SK-N-SH treated with all-trans-retinoic acid at 6 μM for 48 hours (cell line): ENCODE measurements at regions not wholly inside any gene's neighbourhood (a gene's known extent, or its start where the extent isn't known, plus 50 kb on each side); places are given as distances from the start of the nearest gene placed in this dataset.

Source experiments
- ATAC-seq: fragments of 200-7000 bp; cut with Tn5 transposase; 3 replicates; pipeline ENCODE4 v1.9.1; 2020; ENCODE audit warnings: mild to moderate bottlenecking, moderate library complexity
- ARNTL ChIP-seq: fragments of 450-650 bp; formaldehyde crosslinking; IDR thresholded peaks from 2 replicates; pipeline ENCODE4 v1.5.0; 2020; ENCODE audit warnings: low read depth, mild to moderate bottlenecking, moderate library complexity, borderline replicate concordance
- BACH2 ChIP-seq: fragments of 250-450 bp; sonication (Bioruptor Pico); IDR thresholded peaks from 2 replicates; pipeline ENCODE4 v1.9.0; 2021; ENCODE audit warnings: mild to moderate bottlenecking, borderline replicate concordance
- CREB5 ChIP-seq: fragments of 250-450 bp; sonication (Bioruptor Pico); IDR thresholded peaks from 2 replicates; pipeline ENCODE4 v1.5.1; 2020; ENCODE audit warnings: low read depth, mild to moderate bottlenecking, moderate library complexity
- CSDC2 ChIP-seq: fragments of 250-450 bp; sonication (Bioruptor Pico); IDR thresholded peaks from 2 replicates; pipeline ENCODE4 v1.5.0; 2020; ENCODE audit warnings: mild to moderate bottlenecking, moderate library complexity
- CSRNP3 ChIP-seq: fragments of 250-450 bp; sonication (Bioruptor Pico); IDR thresholded peaks from 2 replicates; pipeline ENCODE4 v1.5.1; 2021; ENCODE audit warnings: mild to moderate bottlenecking, moderate library complexity
- ESRRG ChIP-seq: fragments of 250-450 bp; sonication (Bioruptor Pico); IDR thresholded peaks from 2 replicates; pipeline ENCODE4 v1.6.1; 2021; ENCODE audit warnings: mild to moderate bottlenecking
- GLIS3 ChIP-seq: fragments of 250-450 bp; sonication (Bioruptor Pico); IDR thresholded peaks from 2 replicates; pipeline ENCODE4 v1.5.0; 2020; ENCODE audit warnings: mild to moderate bottlenecking, moderate library complexity
- ISL1 ChIP-seq: fragments of 250-450 bp; sonication (Bioruptor Pico); IDR thresholded peaks from 2 replicates; pipeline ENCODE4 v2.1.2; 2022; ENCODE audit warnings: mild to moderate bottlenecking, moderate library complexity
- OSR1 ChIP-seq: fragments of 250-450 bp; sonication (Bioruptor Pico); IDR thresholded peaks from 2 replicates; pipeline ENCODE4 v1.8.0; 2022; ENCODE audit warnings: moderate library complexity, mild to moderate bottlenecking, inconsistent platforms
- PATZ1 ChIP-seq: fragments of 250-450 bp; sonication (Bioruptor Pico); IDR thresholded peaks from 2 replicates; pipeline ENCODE4 v1.8.0; 2020; ENCODE audit warnings: mild to moderate bottlenecking, moderate library complexity, borderline replicate concordance
- POU6F1 ChIP-seq: fragments of 250-450 bp; sonication (Bioruptor Pico); IDR thresholded peaks from 2 replicates; pipeline ENCODE4 v1.8.0; 2021; ENCODE audit warnings: low read depth, mild to moderate bottlenecking, moderate library complexity, borderline replicate concordance
- RARB ChIP-seq: fragments of 250-450 bp; sonication (Bioruptor Pico); IDR thresholded peaks from 2 replicates; pipeline ENCODE4 v1.8.0; 2021; ENCODE audit warnings: mild to moderate bottlenecking, moderate library complexity
- SNAI2 ChIP-seq: fragments of 250-450 bp; sonication (Bioruptor Pico); IDR thresholded peaks from 2 replicates; pipeline ENCODE4 v1.5.0; 2020; ENCODE audit warnings: mild to moderate bottlenecking, moderate library complexity
- TSHZ2 ChIP-seq: fragments of 250-450 bp; sonication (Bioruptor Pico); IDR thresholded peaks from 2 replicates; pipeline ENCODE4 v1.5.0; 2020; ENCODE audit warnings: mild to moderate bottlenecking, moderate library complexity
- ZC3H10 ChIP-seq: fragments of 250-450 bp; sonication (Bioruptor Pico); IDR thresholded peaks from 2 replicates; pipeline ENCODE4 v1.5.1; 2021; ENCODE audit warnings: mild to moderate bottlenecking, moderate library complexity
- ZFP3 ChIP-seq: fragments of 250-450 bp; sonication (Bioruptor Pico); IDR thresholded peaks from 2 replicates; pipeline ENCODE4 v1.5.0; 2020; ENCODE audit warnings: mild to moderate bottlenecking, moderate library complexity
- ZNF565 ChIP-seq: fragments of 450-650 bp; formaldehyde crosslinking; conservative IDR thresholded peaks from 2 replicates; pipeline ENCODE4 v1.5.0; 2020; ENCODE audit warnings: low read depth, mild to moderate bottlenecking, moderate library complexity
- ZNF70 ChIP-seq: fragments of 450-650 bp; formaldehyde crosslinking; IDR thresholded peaks from 2 replicates; pipeline ENCODE4 v1.5.0; 2020; ENCODE audit warnings: mild to moderate bottlenecking, moderate library complexity
- ZNF8 ChIP-seq: fragments of 450-650 bp; formaldehyde crosslinking; IDR thresholded peaks from 2 replicates; pipeline ENCODE4 v1.5.0; 2020; ENCODE audit warnings: mild to moderate bottlenecking, moderate library complexity

- TF ChIP-seq ESRRG (CRISPR knock-in tag) (no peak), ISL1 (CRISPR knock-in tag) (no peak), TSHZ2 (CRISPR knock-in tag) (no peak), OSR1 (CRISPR knock-in tag) (no peak), ZFP3 (CRISPR knock-in tag) (no peak)
Observed at GRCh38 chr15:77720173-77720572, 87.5 kb upstream of the LINGO1 start (continued).

- TF ChIP-seq ISL1 (CRISPR knock-in tag) (no peak), ARNTL (CRISPR knock-in tag) (no peak), ZNF70 (no peak), CSDC2 (CRISPR knock-in tag) (no peak), CSRNP3 (no peak), ZNF8 (CRISPR knock-in tag) (no peak), ESRRG (CRISPR knock-in tag) (no peak), ZNF565 (CRISPR knock-in tag) (no peak), POU6F1 (CRISPR knock-in tag) (no peak), CREB5 (CRISPR knock-in tag) (no peak), RARB (CRISPR knock-in tag) (no peak), ZC3H10 (CRISPR knock-in tag) (no peak), ZFP3 (CRISPR knock-in tag) (no peak)
- ATAC-seq: no peak
Observed at GRCh38 chr15:77719450-77719849, 86.7 kb upstream of the LINGO1 start.

- no peak; the same call in 2 of the 3 replicates for ATAC-seq
- TF ChIP-seq POU6F1 (CRISPR knock-in tag) (no peak), GLIS3 (CRISPR knock-in tag) (no peak), ISL1 (CRISPR knock-in tag) (no peak), BACH2 (CRISPR knock-in tag) (no peak), CREB5 (CRISPR knock-in tag) (no peak), CSRNP3 (no peak), ARNTL (CRISPR knock-in tag) (no peak), ZFP3 (CRISPR knock-in tag) (no peak), ZNF8 (CRISPR knock-in tag) (no peak), CSDC2 (CRISPR knock-in tag) (no peak), PATZ1 (CRISPR knock-in tag) (no peak), TSHZ2 (CRISPR knock-in tag) (no peak), OSR1 (CRISPR knock-in tag) (no peak), SNAI2 (CRISPR knock-in tag) (no peak)
Observed at GRCh38 chr15:77717333-77717990, 84.8 kb upstream of the LINGO1 start.
